B cell (primary cell): ENCODE measurements at regions not wholly inside any gene's neighbourhood (a gene's known extent, or its start where the extent isn't known, plus 50 kb on each side); places are given as distances from the start of the nearest gene placed in this dataset.

Experiments
- EZH2 ChIP-seq: IDR thresholded peaks from 2 replicates; pipeline ENCODE4 v1.6.1; 2012; ENCODE audit warnings: borderline replicate concordance, low read depth, mild to moderate bottlenecking, moderate library complexity, low read length; ENCODE audit not compliant: insufficient read depth, poor library complexity, severe bottlenecking
- TF ChIP-seq, protein P1 (sequence below): fragments of 200-600 bp; IDR thresholded peaks from one replicate; pipeline ENCODE4 v1.8.0; 2022; ENCODE audit warnings: antibody characterized with exemption, mild to moderate bottlenecking

DNA sequence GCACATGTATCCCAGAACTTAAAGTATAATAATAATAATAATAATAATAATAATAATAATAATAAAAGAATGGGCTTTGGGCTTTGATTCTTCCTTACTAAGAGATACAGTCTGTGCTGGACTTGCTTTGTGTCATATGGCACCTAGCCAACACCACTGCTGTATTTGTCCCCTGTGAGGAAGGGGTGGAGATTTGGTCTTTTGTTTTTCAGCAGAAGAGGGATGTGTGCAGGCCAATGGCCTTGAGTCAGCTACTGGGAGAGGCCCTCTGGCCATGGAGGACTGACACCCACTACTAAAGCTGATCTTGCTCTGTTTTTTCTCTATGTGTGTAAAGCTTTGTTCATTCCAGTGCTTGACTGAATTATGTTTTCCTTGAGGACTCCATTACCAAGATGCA is 573.0 kb upstream of the PCDH15 start:
- TF ChIP-seq, protein P1, sequence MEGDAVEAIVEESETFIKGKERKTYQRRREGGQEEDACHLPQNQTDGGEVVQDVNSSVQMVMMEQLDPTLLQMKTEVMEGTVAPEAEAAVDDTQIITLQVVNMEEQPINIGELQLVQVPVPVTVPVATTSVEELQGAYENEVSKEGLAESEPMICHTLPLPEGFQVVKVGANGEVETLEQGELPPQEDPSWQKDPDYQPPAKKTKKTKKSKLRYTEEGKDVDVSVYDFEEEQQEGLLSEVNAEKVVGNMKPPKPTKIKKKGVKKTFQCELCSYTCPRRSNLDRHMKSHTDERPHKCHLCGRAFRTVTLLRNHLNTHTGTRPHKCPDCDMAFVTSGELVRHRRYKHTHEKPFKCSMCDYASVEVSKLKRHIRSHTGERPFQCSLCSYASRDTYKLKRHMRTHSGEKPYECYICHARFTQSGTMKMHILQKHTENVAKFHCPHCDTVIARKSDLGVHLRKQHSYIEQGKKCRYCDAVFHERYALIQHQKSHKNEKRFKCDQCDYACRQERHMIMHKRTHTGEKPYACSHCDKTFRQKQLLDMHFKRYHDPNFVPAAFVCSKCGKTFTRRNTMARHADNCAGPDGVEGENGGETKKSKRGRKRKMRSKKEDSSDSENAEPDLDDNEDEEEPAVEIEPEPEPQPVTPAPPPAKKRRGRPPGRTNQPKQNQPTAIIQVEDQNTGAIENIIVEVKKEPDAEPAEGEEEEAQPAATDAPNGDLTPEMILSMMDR: no peak
- no peak for TF ChIP-seq EZH2
